WERI-Rb-1 (cell line): ENCODE measurements at regions not wholly inside any gene's neighbourhood (a gene's known extent, or its start where the extent isn't known, plus 50 kb on each side); places are given as distances from the start of the nearest gene placed in this dataset.

Experiments used
- DNase-seq: peaks from one replicate; pipeline ENCODE4 v3.0.0-alpha.2; 2020
- H3K27ac ChIP-seq: fragments of 250-450 bp; sonication (Bioruptor Pico); 2 replicates; pipeline ENCODE4 v1.5.1; 2020; ENCODE audit warnings: mild to moderate bottlenecking, moderate library complexity
- H3K27me3 ChIP-seq: fragments of 250-450 bp; sonication (Bioruptor Pico); 2 replicates; pipeline ENCODE4 v1.5.1; 2021; ENCODE audit warnings: mild to moderate bottlenecking, low read depth, moderate library complexity; ENCODE audit not compliant: insufficient read depth, severe bottlenecking
- H3K36me3 ChIP-seq: fragments of 250-450 bp; sonication (Bioruptor Pico); 2 replicates; pipeline ENCODE4 v1.5.1; 2020; ENCODE audit warnings: mild to moderate bottlenecking, moderate library complexity
- H3K4me3 ChIP-seq: 2 replicates; pipeline ENCODE4 v1.5.1; 2011; ENCODE audit warnings: low read depth, mild to moderate bottlenecking, control low read depth, low read length
- H3K9me3 ChIP-seq: fragments of 250-450 bp; sonication (Bioruptor Pico); 2 replicates; pipeline ENCODE4 v1.5.1; 2021; ENCODE audit warnings: mild to moderate bottlenecking, moderate library complexity; ENCODE audit not compliant: severe bottlenecking
- CTCF ChIP-seq: IDR thresholded peaks from 2 replicates; pipeline ENCODE4 v1.5.1; 2011; ENCODE audit warnings: low read depth, mild to moderate bottlenecking, control low read depth, inconsistent platforms, low read length

DNA sequence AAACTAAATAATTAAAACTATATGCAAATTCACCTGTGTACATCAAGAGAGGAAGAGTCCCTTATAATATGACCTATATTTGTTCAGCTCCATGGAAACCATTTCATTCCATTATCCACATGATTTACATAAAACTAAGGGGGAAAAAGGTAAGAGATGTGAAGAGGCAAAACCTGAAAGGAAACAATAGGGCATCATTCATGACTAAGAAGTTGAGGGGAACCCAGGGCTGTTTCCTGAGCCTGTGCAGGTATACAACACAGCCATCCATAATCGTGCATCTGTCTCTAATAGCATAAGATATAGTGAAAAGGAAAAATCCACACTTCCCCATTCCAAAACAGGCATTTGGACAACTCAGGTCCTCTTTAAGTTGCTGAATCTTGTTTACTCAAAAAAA lies 151.3 kb downstream of the NR4A2 start:
- no peaks in the 10 kb centered on the region for H3K9me3 ChIP-seq
- no peak for TF ChIP-seq CTCF
- H3K4me3 ChIP-seq, result no peak overlapping the region
- DNase-seq, result no peak
- H3K36me3 ChIP-seq, result no peaks in the 10 kb centered on the region
- H3K27ac ChIP-seq, result no peak overlapping the region
- no peaks in the 10 kb centered on the region for H3K27me3 ChIP-seq

DNA sequence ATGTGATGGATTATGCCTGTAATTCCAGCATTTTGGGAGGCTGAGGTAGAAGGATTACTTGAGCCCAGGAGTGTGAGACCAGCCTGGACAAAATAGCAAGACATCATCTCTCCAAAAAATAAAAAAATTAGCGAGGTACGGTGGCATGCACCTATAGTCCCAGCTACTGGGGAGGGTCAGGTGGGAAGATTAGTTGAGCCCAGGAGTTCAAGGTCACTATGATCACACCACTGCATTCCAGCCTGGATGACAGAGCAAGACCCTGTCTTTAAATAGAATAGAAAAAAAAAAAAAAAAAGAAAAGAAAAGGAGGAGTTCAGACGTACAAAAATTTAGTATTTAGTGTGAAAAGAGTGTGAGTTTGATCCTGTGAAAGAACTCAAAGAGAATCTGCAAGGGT lies 154.9 kb downstream of the NR4A2 start:
- H3K36me3 ChIP-seq, result no peaks in the 10 kb centered on the region
- H3K27ac ChIP-seq, result no peak overlapping the region
- DNase-seq, result no peak
- no peaks in the 10 kb centered on the region for H3K9me3 ChIP-seq
- H3K27me3 ChIP-seq, result no peaks in the 10 kb centered on the region
- TF ChIP-seq CTCF, result no peak
- H3K4me3 ChIP-seq, result no peak overlapping the region

GRCh38 chr2:156175946-156176345 lies 156.6 kb downstream of the NR4A2 start:
- no peak for TF ChIP-seq CTCF
- H3K27ac ChIP-seq, result no peak overlapping the region
- H3K9me3 ChIP-seq, result no peaks in the 10 kb centered on the region
- no peak overlapping the region for H3K4me3 ChIP-seq
- no peaks in the 10 kb centered on the region for H3K36me3 ChIP-seq
- DNase-seq, result no peak
- no peaks in the 10 kb centered on the region for H3K27me3 ChIP-seq

DNA sequence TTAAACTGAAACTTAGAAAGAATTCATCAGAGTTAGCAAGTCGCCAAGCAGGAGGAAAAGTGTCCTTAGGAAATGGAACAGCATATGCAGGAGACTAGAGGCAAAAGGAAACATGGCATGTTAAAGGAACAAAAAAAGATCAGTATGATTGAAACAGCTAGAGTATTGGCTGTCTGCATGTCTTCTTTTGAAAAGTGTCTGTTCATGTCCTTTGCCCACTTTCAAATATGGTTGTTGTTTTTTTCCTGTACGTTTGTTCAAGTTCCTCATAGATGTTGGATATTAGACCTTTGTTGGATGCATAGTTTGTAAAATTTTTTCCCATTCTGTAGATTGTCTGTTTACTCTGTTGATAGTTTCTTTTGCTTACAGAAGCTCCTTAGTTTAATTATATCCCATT lies 161.6 kb downstream of the NR4A2 start:
- no peak for DNase-seq
- H3K4me3 ChIP-seq, result no peak overlapping the region
- H3K36me3 ChIP-seq, result no peaks in the 10 kb centered on the region
- H3K9me3 ChIP-seq, result no peaks in the 10 kb centered on the region
- H3K27me3 ChIP-seq, result no peaks in the 10 kb centered on the region
- H3K27ac ChIP-seq, result no peak overlapping the region
- no peak for TF ChIP-seq CTCF

DNA sequence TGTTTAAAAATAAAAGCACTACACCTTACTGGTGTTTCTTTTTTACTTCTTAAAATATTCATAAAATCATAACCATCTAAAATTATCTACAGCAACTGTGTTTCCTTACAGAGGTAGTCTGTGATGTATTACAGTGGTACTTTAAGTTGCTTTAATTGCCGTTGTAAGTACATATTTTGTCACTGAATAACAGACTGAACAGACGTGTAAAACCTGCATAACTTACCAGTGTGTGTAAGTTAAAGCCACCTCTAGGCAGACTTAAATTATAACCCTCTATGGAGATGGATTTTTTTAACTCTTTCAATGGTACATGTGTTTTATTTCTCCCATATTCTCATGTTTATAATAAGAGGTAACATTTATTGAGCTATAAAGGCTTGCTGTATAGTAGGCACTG lies 166.8 kb downstream of the NR4A2 start:
- no peak overlapping the region for H3K4me3 ChIP-seq
- no peaks in the 10 kb centered on the region for H3K36me3 ChIP-seq
- H3K27ac ChIP-seq, result no peak overlapping the region
- no peaks in the 10 kb centered on the region for H3K27me3 ChIP-seq
- H3K9me3 ChIP-seq, result no peaks in the 10 kb centered on the region
- no peak for TF ChIP-seq CTCF
- no peak for DNase-seq

DNA sequence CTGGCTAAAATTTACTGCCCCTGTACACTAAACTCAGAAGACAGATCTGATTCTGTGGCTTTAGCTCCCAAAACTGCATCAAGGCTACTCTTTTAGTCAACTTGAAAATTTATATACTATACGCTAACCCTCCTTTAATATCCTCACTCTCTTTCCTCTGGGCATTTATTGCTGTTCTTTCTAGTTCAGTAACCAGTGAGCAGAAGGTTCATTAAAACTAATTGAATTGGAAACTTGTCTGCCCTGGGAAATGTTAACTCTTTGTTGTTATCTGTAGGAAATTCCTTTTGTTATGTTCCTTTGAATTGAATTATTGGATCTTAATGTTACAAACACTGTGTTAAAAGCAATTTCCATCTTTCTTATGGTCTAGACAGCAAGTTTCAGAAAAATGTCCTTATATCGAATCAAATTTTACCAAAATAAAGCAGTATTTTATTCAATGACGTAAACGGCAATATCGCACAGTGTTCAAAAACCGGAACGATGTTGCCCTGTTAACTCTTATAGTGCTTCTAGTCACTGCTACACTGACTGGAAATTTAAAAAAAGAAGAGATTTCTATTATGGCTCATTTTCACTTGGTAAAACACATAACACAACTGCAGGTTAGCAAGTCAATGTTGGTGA lies 168.3 kb downstream of the NR4A2 start:
- no peak overlapping the region for H3K27ac ChIP-seq
- H3K9me3 ChIP-seq, result no peaks in the 10 kb centered on the region
- DNase-seq, result no peak
- TF ChIP-seq CTCF, result no peak
- H3K36me3 ChIP-seq, result no peaks in the 10 kb centered on the region
- H3K4me3 ChIP-seq, result no peak overlapping the region
- no peaks in the 10 kb centered on the region for H3K27me3 ChIP-seq
